GM18861 (cell line): ENCODE measurements at regions not wholly inside any gene's neighbourhood (a gene's known extent, or its start where the extent isn't known, plus 50 kb on each side); places are given as distances from the start of the nearest gene placed in this dataset.
"Not testable (repeated sequence)": the region's sequence is repeated elsewhere in the genome, so short reads cannot be mapped to it uniquely, and the experiment has no call there.

ENCODE experiments used
- ATAC-seq: cut with Tn5 transposase; IDR thresholded peaks from one replicate; pipeline ENCODE4 v1.9.1; 2021; ENCODE audit not compliant: unreplicated experiment

DNA sequence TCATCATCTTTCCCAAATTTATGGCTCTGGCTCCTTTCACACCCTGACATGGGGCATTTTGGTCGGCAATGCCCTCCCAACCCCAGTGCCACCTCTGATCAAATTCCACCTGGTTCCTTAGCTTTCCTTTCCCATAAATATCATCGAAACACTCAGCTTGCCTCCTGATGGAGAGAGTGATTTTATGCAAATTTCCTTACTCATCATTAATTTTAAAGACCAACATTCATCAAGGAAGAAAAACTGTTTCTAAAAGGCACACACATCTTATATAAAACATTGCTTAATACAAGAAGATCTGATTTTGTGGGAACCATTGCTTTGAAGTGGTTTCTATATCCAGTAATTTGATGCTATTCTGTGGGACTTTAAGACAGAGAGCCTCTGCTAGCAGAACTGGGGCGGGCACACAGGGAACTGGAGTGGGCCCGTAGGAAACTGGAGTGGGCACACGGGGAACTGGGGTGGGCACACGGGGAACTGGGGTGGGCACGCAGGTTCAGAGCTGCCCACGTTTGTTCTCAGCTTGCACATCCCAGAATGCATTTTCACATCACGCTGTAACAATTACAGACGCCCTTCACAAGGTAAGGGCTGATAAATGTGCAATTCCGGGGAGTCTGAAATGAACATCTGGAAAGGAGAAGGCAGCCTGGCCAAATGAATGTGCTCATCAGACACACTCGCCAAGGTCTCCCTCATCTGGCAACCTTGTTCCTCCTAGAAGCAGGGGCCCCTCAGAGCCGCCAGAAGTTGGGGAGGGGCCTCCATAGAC, 174.2 kb downstream of the RTP5 start:
- ATAC-seq: no peak

DNA sequence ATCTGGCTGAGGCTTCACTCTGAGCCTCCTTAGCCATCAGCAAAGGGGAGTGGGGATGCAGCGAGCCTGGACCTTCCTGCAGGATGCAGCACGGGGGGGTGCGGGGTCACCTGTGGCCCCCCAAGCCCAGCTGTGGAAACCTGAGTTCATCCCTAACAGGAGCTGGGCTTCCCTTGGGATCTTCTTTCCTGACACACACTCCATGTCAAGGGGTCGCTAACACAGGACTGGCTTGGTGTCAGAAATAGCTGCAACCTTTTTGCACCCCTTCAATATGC, 174.7 kb downstream of the RTP5 start:
- ATAC-seq: no peak

DNA sequence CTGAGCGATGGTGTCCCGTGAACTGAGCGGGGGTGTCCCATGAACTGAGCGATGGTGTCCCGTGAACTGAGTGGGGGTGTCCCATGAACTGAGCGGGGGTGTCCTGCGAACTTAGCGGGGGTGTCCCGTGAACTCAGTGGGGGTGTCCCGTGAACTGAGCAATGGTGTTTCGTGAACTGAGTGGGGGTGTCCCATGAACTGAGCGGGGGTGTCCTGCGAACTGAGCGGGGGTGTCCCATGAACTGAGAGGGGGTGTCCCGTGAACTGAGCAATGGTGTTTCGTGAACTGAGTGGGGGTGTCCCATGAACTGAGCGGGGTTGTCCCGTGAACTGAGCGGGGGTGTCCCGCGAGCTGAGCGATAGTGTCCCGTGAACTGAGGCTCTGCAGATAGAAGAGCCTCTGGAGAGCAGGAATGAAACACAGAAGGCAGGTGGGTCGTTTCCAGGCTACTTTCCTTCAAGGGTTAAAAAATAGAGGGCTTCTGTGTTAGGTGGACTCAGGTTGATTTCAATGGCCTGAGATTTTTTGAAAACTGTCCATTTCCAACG, 176.1 kb downstream of the RTP5 start:
- not testable (repeated sequence) for ATAC-seq

DNA sequence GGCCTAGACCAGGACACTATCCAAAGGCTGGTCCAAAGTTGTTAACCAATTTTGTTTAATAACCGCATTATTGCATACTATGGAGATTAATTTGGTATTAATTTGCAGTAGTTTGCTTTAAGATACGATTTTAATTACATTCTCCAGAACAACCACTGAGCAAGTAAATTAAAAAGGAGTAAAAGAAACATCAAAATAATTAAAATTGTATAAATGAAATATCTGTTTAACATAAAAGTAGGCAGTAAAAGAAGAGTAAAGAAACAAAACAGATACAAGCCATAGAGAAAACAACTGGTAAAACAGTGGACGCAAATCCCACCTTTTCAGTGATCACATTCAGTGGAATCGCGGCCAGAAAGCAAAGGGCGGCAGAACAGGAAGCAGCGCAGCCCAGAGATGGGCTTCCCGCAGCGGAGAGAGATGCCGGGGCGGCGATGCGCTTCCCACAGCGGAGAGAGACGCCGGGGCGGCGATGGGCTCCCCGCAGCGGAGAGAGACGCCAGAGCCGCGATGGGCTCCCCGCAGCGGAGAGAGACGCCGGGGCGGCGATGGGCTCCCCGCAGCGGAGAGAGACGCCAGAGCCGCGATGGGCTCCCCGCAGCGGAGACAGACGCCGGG, 176.8 kb downstream of the RTP5 start:
- no peak for ATAC-seq

DNA sequence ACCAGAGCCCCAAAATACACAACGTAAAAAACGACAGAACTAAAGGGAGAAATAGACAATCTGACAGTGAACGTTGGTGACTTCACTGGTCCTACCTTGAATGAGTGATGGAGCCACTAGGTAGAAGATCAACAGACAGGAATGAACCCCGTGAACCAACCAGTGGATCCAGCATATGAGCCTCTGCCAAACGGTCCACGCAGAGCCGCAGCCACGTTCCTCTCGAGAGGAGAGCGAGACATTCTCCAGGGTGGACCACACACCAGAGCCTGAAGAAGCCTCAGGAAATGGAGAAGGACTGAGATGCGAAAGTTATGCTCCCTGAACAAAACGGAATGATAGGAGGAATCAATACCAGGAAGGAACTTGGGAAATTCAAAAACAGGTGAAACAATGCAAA, 178.4 kb downstream of the RTP5 start:
- ATAC-seq: no peak

DNA sequence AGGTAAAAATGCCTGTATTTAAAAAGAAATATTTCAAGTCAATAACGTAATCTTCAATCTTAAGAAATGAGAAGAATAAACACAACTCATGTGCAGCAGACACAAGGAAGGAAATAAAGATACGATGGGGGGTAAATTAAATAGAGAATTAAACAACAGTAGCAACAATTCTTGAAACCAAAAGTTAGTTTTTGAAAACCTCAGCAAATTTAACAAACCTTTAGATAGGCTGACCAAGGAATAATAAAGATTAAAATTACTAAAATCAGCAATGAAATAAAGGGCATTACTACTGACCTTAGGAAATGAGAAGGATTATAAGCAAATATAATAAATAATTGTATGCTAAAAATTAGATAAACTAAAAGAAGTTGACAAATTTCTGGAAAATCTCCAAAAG, 178.9 kb downstream of the RTP5 start:
- ATAC-seq: no peak

DNA sequence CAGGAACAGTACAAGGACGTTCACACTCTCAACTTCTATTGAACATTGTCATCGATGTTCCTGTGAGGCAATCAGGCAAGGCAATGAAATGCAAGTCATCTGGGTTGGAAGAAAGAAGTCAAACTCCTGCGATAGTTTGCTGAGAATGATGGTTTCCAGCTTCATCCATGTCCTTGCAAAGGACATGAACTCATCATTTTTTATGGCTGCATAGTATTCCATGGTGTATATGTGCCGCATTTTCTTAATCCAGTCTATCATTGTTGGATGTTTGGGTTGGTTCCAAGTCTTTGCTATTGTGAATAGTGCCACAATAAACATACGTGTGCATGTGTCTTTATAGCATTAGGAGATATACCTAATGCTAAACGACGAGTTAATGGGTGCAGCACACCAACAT, 180.0 kb downstream of the RTP5 start:
- ATAC-seq: not testable (repeated sequence)

DNA sequence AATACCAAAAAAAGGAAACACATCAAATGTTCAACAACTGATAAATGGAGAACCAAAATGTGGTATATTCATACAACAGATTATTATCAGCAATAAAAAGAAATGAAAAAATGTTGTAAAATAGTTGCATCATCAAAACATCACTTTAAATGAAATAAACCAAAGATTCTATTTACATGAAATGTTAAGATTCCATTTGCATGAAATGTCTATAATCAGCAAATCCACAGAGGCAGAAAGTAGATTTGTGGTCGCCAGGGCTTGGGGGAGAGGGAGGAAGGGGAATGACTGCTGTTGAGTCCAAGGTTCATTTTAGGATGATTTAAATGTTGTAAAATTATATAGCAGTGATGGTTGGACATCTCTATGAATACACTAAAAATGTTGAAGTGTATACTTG, 181.9 kb downstream of the RTP5 start:
- ATAC-seq: no peak

DNA sequence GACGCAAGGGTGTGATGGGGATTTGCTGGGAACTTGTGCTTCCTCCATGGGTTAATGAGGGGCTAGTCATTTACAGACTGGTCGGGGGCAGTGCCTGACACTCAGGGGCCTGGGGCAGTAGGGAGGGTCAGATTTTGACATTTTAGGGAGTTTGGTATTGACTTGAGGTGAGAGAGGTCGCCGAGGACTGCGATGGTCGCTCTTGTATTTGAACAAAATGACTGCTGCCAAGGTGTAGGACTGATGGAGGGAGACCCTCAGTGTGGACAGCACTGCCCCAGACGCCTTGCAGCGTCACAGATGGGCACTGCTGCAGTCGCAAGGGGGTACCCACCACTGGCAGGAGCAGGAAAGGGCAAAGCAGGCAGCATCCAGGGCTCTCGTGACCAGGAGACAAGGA, 182.9 kb downstream of the RTP5 start:
- ATAC-seq: no peak

DNA sequence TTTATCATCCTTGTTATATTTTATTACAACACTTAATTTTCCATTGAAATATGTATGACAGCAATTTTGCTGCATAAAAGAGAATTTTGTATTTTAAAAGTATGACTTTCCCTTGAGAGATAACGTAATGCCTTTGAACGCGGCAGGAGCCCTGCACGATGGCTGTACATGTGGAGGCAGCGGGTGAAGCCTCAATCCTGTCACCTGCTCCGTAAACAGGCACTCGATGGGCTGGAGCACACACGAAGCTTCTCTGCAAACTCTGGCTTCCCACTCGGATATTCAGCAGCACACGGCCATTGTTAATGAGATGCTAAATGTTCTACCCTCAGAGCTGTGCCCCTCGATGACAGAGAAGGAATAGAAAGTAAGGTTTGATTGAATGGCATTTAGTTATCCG, 184.4 kb downstream of the RTP5 start:
- no peak for ATAC-seq

DNA sequence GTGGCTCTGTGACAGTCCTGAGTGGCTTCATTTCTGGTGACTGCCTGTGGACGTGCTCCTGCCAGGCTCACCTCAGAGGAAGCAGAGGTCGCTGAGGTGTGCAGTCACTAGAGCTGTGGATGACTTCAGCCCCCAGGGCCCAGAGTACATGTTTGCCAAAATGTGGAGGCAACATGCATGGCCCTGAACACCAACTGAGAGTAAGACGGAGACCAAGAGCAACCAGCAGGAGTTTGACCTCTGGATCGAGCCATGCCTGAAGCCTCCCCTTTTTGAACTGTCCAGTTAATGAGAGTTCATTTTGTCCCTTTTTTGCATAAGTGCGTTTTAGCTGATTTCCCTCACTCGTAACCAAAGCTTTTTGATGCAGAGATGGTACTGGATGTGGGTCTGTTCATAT, 184.9 kb downstream of the RTP5 start:
- ATAC-seq: no peak

DNA sequence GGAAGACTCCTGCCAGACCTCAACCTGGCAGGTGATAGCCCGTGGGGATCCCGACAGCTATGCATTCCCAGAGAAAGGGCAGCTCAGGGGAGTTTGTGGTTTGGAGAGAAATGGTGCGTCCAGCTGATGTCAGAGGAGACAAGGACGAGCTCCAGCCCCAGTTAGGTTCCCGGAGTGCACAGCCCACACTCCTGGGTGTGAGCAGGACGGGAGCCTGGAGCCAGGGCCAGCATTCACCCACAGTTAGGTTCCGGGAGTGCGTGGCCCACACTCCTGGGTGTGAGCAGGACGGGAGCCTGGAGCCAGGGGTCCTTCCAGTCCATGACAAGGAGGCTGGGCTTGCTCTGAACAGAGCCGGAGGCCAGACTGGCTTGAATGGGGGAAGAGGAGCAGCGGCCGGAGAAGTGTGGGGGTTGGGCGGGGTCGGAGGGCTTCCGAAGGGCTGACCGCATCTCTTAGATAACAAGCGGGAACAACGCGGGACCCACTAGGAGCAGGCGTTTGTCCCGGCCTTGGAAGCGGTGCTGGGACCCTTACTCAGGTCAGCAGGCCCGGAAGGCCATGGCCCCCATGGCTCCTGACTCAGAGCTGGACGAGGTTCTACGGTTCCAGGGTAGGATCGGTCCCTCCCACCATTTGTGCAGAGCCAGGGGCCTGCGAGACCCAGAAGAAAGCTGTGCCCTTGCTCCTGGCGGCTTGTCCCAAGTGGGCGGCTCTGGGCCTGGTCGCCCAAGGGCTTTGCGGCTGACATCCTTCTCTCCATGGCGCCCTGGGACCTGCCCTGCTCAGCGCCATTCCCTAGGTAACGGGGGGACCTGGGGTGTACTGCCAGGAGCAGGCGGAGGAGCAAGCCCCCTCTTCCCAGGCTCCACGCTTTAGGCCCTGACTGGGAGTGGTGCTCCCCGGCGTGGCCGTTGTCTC, 185.6 kb downstream of the RTP5 start:
- ATAC-seq: no peak

DNA sequence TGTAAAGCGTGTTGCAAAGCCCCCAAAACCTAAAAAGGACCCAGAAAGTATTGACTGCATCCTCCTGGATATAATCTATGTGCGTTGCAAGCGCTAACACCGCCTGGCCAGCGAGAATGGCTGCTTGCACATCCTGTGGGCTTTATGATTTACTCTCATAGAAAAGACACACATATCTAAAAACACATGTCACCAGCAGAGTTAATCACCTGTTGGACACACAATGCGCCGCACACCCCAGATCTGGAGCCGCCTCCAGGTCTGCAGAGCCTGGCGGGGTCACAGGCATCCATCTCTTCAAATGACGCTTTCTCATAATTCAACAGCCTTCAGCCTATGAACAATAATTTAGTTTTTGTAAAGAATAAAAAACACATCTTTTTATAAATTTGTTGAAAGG, 186.5 kb downstream of the RTP5 start:
- no peak for ATAC-seq

DNA sequence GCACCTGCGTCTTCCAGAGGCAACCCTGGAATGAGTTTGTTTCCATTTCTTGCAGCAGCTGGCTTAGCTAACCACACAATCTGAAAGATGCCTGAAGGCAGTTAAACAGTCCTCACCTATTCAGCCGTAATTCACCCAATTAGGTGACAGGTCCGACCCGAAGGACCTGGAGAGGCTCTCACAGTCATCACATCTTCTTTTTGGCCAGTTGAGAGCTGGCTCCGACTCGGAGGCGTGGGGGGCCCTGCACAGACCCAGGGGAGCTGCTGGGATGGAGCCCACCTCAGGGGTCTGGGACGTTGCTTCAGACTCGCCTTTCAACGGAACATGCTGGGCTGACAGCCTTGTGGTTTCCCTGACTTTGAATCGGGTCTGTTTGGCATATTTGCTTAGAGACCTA, 187.3 kb downstream of the RTP5 start:
- ATAC-seq: no peak

DNA sequence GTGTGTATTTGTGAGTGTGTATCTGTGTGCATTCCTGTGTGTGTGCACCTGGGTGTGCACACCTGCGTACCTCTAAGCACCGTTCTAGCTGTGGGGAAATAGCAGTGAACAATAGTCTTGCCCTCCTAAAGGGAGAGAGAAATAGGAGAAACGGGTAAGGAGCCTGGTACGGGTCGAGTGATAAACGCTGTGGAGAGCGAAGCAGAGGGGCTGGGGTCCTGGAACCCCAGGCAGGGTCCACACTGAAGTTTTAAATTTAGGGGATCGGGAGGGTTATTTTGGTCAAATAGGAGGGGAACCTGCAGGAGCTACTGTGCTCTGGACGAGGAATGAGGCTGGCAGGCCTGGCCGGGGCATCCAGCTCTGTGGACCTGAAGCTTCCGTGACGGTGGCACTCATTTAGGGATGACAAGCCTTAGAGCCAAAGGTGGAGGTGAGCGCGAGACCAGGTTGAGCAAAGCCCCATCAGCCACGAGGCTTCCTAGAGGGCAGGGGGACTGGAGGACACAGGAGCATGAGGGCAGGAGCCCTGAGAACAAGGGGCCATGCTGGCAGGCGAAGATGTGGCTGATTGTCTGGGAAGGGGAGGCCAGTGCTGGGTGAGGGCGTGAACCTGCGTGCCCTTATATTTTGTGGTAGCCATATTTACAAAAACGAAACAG, 188.0 kb downstream of the RTP5 start:
- ATAC-seq: no peak

DNA sequence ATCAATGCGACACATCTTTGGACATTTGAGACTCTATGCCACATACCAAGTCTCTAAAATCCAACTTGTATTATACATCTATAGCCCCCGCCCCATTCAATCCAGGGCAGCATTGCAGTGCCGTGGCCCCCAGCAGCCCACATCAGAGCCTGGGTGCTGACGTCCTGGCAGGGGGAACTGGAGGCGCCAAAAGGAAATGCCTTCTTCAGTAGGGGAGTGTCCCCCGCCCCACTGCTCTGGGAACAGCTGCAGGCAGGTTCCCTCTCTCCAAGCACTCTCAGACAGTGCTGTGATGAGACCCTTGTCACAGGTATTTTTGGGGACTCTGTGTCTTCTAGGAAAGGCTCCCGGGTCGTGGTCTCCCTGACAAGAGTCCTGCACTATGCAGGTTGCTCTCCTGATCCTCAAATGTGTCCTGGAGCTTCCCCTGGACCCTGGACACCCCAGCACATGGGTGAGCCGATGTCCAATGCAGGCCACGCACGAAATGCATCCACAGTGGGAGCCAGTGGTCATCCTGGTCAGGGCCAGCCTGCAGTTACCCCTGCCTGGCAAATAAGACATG, 188.7 kb downstream of the RTP5 start:
- no peak for ATAC-seq

DNA sequence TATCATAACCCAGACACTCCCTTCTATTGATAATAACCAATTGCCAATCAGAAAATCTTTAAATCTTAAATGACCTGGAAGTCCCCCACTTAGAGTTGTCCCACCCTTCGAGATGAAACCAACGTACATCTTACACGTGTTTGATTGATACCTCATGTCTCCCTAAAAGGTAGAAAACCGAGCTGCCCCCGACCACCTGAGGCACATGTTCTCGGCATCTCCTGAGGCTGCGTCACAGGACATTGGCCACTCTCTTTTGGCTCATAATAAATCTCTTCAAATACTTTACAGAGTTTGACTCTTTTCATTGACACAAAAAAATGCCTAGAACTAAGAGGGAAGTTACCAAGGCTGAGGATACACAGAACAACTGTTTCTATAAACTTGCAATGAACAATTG, 190.0 kb downstream of the RTP5 start:
- no peak for ATAC-seq

DNA sequence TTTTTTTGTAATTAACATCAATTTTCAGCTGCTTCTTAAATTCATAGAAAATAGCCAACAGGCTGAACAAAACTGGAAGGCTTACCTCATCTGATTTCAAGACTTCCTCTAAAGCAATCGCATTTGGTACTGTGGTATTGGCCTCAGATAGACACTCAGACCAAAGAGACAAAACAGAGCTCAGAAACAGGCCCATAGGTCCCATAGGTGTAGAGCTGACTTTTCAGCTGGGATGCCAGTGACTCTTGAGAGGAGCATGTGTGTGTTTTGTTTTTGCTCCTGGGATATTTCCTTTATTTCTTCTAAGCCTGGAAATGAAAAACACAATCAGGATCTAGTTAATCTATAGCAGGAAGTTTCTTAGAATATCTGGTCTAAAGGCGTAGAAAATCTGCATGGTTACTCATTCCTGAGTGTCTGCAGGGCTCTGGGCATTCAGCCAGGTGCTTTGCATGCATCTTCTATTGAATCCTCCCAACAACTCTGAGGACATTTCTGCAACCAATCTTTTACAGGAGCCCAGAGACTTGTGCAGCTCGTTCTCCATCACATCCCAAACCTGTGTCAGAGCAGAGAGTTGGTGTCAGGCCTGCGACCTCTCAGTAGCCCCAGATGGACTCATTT, 190.8 kb downstream of the RTP5 start:
- ATAC-seq: no peak

DNA sequence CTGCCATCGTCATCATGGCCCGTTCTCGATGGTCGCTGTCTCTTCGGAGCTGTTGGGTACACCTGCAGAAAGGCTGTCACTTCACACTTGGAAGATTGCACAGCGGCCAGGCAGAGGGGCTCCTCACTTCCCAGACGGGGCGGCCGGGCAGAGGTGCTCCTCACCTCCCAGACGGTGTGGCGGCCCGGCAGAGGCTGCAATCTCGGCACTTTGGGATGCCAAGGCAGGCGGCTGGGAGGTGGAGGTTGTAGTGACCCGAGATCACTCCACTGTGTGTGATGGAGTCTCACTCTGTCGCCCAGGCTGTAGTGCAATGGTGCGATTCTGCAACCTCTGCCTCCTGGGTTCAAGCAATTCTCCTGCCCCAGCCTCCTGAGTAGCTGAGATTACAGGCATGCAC, 192.4 kb downstream of the RTP5 start:
- ATAC-seq: not testable (repeated sequence)

DNA sequence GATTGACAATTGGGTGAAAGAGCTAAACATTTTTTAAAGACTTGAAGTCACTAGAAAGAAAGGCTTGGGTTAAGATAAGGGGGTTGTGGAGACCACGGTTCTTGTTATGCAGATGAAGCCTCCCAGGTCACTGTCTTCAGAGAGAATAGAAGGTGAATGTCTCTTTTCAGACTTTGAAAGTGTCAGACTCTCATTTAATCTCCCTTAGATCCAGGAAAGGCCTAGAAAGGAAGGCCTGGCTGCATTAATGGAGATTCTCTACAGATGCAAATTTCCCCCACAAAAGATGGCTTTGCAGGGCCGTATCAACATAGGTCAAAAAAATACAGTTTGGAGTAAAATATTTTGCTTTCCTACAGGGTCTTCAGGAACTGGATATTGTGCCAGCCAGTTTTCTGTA, 193.9 kb downstream of the RTP5 start:
- ATAC-seq: no peak

DNA sequence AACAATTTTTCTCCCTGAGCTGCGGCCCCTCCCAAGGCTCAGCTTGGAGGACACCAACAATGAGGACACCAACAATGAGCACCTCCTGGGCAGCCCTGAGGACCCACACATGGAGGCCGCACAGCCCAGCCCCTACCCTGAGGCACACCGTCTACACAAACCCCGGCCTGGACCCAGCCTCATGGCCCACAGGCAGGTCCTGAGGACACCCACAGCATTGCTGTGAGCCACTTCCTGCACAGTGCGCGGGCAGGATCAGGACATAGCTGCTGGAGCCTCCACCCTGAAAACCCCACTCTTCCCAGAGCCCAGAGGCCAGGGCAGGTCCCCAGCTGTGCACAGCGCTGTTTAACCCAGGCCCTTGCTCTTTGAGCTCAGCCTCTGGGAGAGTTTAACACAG, 194.3 kb downstream of the RTP5 start:
- ATAC-seq: no peak
